Spleen (tissue), 7 donors: ENCODE measurements at regions not wholly inside any gene's neighbourhood (a gene's known extent, or its start where the extent isn't known, plus 50 kb on each side); places are given as distances from the start of the nearest gene placed in this dataset.

Experiments
- CTCF ChIP-seq, 11 experiments: fragments of 200-600 bp in 7 of 11; fragments of 450-650 bp in 4 of 11; sonication (generic) in 4 of 11; IDR thresholded peaks in 8 of 11; conservative IDR thresholded peaks in 3 of 11; 1 replicate in 7 of 11; 2 replicates in 4 of 11; pipeline versions ENCODE4 v1.4.0 to v1.8.0; 2016 to 2021; ENCODE audit warnings: antibody characterized with exemption in 11 of 11, inconsistent platforms in 4 of 11, mild to moderate bottlenecking in 1 of 11
- POLR2A ChIP-seq, 3 donors: fragments of 450-650 bp; IDR thresholded peaks; one replicate each; pipeline ENCODE4 v1.5.1; 2017; ENCODE audit warnings: antibody characterized with exemption in 3 of 3, mild to moderate bottlenecking in 1 of 3
- POLR2AphosphoS5 ChIP-seq, 3 donors: sonication (generic); formaldehyde crosslinking; IDR thresholded peaks; one replicate each; pipeline ENCODE4 v1.5.1; 2017; ENCODE audit warnings: antibody characterized with exemption in 3 of 3
- donor health status: DM: no; HTN: no; CAD: no; lungs with moderate emphysema.
- donor health status: DM: no; HTN: no; CAD: no.
- donor health status: DM: no; HTN: no; CAD: no.

GRCh38 chr6:156250593-156250992 lies 526.6 kb upstream of the ARID1B start:
- TF ChIP-seq POLR2AphosphoS5 (IDR thresholded peaks at IDR 0.05): no peak
- no peak for TF ChIP-seq CTCF (IDR thresholded peaks at IDR 0.05 in 8 of 11, conservative IDR thresholded peaks at IDR 0.05 in 3 of 11)
- TF ChIP-seq POLR2A (IDR thresholded peaks at IDR 0.05): no peak
